OCI-LY7 (cell line): ENCODE measurements at regions not wholly inside any gene's neighbourhood (a gene's known extent, or its start where the extent isn't known, plus 50 kb on each side); places are given as distances from the start of the nearest gene placed in this dataset.

ENCODE experiments used
- EZH2phosphoT487 ChIP-seq: fragments of 200-600 bp; sonication (generic); IDR thresholded peaks from 2 replicates; pipeline ENCODE4 v1.6.1; 2018; ENCODE audit warnings: low read depth, borderline replicate concordance, mild to moderate bottlenecking, mixed run types, antibody characterized with exemption, low read length, moderate library complexity, mixed read lengths
- TF ChIP-seq, protein P1 (sequence below): fragments of 200-600 bp; sonication (generic); conservative IDR thresholded peaks from 2 replicates; pipeline ENCODE4 v1.5.1; 2014; ENCODE audit warnings: mild to moderate bottlenecking, antibody characterized with exemption, low read length, moderate library complexity, mixed read lengths

DNA sequence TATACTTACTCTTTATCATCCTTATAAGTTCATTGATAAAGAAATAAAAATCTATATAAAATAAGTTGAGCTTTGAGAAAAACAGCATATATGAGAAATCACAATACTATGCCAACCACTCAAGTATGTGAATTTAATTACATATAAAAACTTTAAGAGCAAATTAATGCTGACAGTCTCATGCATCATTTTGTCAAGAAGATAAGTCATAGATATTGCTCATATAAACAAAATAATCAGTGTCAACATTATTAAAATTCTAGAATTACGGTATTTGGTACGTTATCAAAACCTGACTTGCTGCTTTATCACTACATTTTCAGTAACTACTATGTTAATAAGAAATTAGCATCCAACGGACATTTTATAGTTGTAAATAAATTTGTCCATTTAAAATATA lies 111.2 kb downstream of the FBXO8 start:
- TF ChIP-seq, protein P1, sequence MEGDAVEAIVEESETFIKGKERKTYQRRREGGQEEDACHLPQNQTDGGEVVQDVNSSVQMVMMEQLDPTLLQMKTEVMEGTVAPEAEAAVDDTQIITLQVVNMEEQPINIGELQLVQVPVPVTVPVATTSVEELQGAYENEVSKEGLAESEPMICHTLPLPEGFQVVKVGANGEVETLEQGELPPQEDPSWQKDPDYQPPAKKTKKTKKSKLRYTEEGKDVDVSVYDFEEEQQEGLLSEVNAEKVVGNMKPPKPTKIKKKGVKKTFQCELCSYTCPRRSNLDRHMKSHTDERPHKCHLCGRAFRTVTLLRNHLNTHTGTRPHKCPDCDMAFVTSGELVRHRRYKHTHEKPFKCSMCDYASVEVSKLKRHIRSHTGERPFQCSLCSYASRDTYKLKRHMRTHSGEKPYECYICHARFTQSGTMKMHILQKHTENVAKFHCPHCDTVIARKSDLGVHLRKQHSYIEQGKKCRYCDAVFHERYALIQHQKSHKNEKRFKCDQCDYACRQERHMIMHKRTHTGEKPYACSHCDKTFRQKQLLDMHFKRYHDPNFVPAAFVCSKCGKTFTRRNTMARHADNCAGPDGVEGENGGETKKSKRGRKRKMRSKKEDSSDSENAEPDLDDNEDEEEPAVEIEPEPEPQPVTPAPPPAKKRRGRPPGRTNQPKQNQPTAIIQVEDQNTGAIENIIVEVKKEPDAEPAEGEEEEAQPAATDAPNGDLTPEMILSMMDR, result no peak
- no peak for TF ChIP-seq EZH2phosphoT487
